ENCODE measurements at regions not wholly inside any gene's neighbourhood (a gene's known extent, or its start where the extent isn't known, plus 50 kb on each side); places are given as distances from the start of the nearest gene placed in this dataset.

DNA sequence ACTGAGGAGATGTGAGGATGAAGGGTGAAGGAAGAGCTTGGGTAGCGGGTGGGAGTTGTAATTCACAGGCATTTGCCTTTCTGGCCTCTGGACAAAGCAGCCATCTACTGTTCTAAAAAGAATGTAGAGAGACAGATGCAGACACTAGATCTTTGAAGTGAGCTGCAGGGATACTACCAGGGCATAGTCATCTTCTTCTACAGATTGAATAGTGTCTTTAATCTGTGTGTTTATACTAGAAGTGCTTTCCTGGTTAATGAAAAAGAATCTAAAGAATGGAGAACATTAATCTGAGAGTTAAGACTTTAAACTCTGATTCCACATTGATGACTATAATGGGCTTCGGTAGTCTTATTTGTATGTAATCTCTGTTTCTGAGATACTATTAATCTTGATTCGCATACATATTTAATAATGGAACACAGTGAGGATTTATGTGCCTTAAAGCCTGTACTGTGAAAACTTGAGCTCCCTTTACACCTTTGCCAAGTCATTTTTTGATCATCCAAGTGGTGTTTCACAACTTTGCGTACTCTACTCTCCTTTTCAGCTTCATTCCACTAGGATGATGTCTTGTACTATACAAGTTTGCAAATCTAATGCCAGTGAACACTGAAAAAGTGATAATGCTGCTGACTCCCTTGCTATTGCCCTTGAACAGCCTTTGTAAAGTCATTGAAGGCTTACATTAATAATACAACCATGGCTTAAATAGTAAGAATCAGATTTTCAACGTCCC, 2199.4 kb upstream of the PCDH20 start:
- no peaks in the 10 kb centered on the region for H3K4me1 ChIP-seq (ENCODE audit: control insufficient read depth in 1 of 2, insufficient read depth in 2 of 2, low read length in 2 of 2)
- no peaks in the 10 kb centered on the region for H3K27me3 ChIP-seq (ENCODE audit: low read depth, low read length)
- no peak overlapping the region for H3K4me3 ChIP-seq (ENCODE audit: low read depth in 1 of 2, low read length in 2 of 2)
- H3K36me3 ChIP-seq (ENCODE audit: control insufficient read depth in 1 of 2, insufficient read depth in 2 of 2, low read length in 2 of 2): no peaks in the 10 kb centered on the region
- no peak overlapping the region for H3K27ac ChIP-seq (ENCODE audit: low read length)
- H3K9me3 ChIP-seq (ENCODE audit: control insufficient read depth in 1 of 2, low read length in 2 of 2): no peaks in the 10 kb centered on the region

DNA sequence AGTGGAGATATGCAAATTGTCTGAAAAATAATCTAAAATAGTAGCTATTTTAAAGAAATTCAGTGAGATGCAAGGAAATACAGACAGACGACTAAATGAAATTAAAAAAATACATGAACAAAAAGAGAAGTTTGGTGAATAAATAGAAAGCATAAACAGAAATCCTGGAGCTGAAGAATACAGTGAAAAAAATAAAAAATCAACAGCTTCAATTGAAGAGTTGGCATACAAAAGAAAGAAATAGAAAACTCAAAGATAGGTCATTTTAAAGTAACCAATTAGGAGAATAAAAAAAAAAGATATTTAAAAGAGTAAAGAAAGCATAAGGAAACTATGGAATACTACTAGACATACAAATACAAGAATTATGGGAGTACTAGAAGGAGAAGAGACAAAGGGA, 2191.5 kb upstream of the PCDH20 start:
- no peak overlapping the region for H3K4me3 ChIP-seq (ENCODE audit: low read depth in 1 of 2, low read length in 2 of 2)
- H3K4me1 ChIP-seq (ENCODE audit: control insufficient read depth in 1 of 2, insufficient read depth in 2 of 2, low read length in 2 of 2): no peaks in the 10 kb centered on the region

DNA sequence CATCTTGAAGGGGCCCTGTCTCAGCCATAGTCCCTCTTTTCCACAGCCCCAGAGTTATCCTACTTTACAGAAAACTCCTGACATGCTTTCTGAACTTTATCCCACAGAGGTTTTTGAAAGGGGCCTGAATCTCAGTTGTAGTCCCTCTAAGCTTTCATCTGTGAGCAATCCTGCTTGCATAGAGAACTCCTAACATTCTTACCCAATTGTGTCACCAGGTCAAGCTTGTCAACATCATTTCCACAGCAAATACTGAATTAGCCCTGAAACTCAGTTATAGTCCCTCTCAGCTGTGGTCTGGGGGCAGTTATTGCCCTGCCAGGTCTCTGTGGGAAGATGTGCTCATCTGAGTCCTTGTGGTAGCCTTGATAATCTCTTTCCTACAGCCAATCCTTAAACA, 2190.3 kb upstream of the PCDH20 start:
- Histone ChIP-seq H3K27ac (ENCODE audit: low read length) (no peak overlapping the region), H3K4me1 (ENCODE audit: control insufficient read depth in 1 of 2, insufficient read depth in 2 of 2, low read length in 2 of 2) (no peaks in the 10 kb centered on the region), H3K4me3 (ENCODE audit: low read depth in 1 of 2, low read length in 2 of 2) (no peak overlapping the region), H3K27me3 (ENCODE audit: low read depth, low read length) (no peaks in the 10 kb centered on the region), H3K36me3 (ENCODE audit: control insufficient read depth in 1 of 2, insufficient read depth in 2 of 2, low read length in 2 of 2) (no peaks in the 10 kb centered on the region), H3K9me3 (ENCODE audit: control insufficient read depth in 1 of 2, low read length in 2 of 2) (peaks cover 7 to 15% of the 10 kb centered on the region in 2 donors)

More for the DNA sequence above, 2191.5 kb upstream of the PCDH20 start:
- H3K9me3 ChIP-seq (ENCODE audit: control insufficient read depth in 1 of 2, low read length in 2 of 2): peaks cover 7 to 15% of the 10 kb centered on the region in 2 donors
- H3K27me3 ChIP-seq (ENCODE audit: low read depth, low read length): no peaks in the 10 kb centered on the region
- H3K36me3 ChIP-seq (ENCODE audit: control insufficient read depth in 1 of 2, insufficient read depth in 2 of 2, low read length in 2 of 2): no peaks in the 10 kb centered on the region
- H3K27ac ChIP-seq (ENCODE audit: low read length): no peak overlapping the region

DNA sequence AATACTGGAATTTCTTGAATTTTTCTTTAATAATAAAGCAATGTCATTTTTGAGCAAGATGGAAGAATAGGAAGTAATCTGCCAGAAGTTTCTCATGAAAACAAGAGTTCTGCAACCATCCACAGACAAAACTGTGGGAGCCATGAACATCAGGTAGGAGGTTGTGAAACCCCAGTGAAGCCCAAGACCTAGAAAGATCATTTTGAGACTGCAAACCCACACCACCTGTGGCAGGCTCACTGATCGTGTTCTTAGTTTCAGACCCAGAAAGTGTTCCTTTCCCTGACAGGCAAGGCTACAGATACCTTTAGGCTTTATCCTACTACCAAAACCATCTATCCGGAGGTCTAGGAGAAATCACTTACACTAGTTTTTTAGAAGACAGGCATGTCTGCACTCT, 2189.8 kb upstream of the PCDH20 start:
- no peaks in the 10 kb centered on the region for H3K4me1 ChIP-seq (ENCODE audit: control insufficient read depth in 1 of 2, insufficient read depth in 2 of 2, low read length in 2 of 2)
- H3K9me3 ChIP-seq (ENCODE audit: control insufficient read depth in 1 of 2, low read length in 2 of 2): peaks cover 7 to 15% of the 10 kb centered on the region in 2 donors
- H3K4me3 ChIP-seq (ENCODE audit: low read depth in 1 of 2, low read length in 2 of 2): no peak overlapping the region
- H3K36me3 ChIP-seq (ENCODE audit: control insufficient read depth in 1 of 2, insufficient read depth in 2 of 2, low read length in 2 of 2): no peaks in the 10 kb centered on the region
- H3K27ac ChIP-seq (ENCODE audit: low read length): no peak overlapping the region
- no peaks in the 10 kb centered on the region for H3K27me3 ChIP-seq (ENCODE audit: low read depth, low read length)

DNA sequence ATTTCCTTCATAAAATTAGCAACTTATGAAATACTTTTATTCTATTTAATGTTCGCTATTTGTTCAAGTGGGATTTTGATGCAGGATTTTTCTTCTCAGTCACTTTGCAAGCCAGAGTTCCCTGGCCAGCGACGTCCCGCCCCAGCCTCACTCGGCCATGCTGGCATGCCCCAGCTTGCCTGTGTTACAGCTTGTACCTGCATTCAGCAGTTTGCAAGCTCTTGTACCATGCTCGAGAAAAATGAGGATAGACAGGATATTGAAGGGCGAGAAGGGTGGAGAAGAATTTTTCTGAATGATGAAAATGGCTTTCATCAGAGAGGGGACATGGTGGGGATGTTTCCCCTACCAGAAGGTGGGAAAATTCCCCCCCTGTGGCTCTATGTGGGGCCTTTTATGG, 2180.2 kb upstream of the PCDH20 start:
- H3K27me3 ChIP-seq (ENCODE audit: low read depth, low read length): no peaks in the 10 kb centered on the region
- no peak overlapping the region for H3K4me3 ChIP-seq (ENCODE audit: low read depth in 1 of 2, low read length in 2 of 2)
- H3K9me3 ChIP-seq (ENCODE audit: control insufficient read depth in 1 of 2, low read length in 2 of 2): no peaks in the 10 kb centered on the region
- no peaks in the 10 kb centered on the region for H3K4me1 ChIP-seq (ENCODE audit: control insufficient read depth in 1 of 2, insufficient read depth in 2 of 2, low read length in 2 of 2)
- no peak overlapping the region for H3K27ac ChIP-seq (ENCODE audit: low read length)
- no peaks in the 10 kb centered on the region for H3K36me3 ChIP-seq (ENCODE audit: control insufficient read depth in 1 of 2, insufficient read depth in 2 of 2, low read length in 2 of 2)

DNA sequence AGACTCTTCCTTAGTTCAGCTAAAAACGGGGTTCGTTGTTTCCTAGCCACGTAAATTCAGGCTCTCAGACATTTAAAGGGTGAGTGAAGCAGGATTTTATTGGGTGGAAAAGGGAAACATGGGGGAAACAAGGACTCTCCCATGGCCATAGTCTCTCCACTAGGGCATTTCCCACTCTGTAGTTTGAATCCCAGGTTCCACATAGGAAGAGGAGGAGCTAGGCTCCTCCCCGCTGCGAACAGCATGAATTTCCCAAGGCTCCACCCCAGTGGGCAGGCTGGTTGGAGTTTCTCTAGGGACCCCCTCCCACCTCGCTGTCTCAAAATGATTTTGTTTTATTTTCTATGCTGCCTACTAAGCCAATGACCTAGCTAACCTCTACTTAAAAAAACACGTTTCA, 2170.8 kb upstream of the PCDH20 start:
- Histone ChIP-seq H3K27ac (ENCODE audit: low read length) (no peak overlapping the region), H3K9me3 (ENCODE audit: control insufficient read depth in 1 of 2, low read length in 2 of 2) (peaks cover 0 to 5% of the 10 kb centered on the region in 2 donors), H3K36me3 (ENCODE audit: control insufficient read depth in 1 of 2, insufficient read depth in 2 of 2, low read length in 2 of 2) (no peaks in the 10 kb centered on the region), H3K4me3 (ENCODE audit: low read depth in 1 of 2, low read length in 2 of 2) (no peak overlapping the region), H3K4me1 (ENCODE audit: control insufficient read depth in 1 of 2, insufficient read depth in 2 of 2, low read length in 2 of 2) (no peaks in the 10 kb centered on the region), H3K27me3 (ENCODE audit: low read depth, low read length) (no peaks in the 10 kb centered on the region)

DNA sequence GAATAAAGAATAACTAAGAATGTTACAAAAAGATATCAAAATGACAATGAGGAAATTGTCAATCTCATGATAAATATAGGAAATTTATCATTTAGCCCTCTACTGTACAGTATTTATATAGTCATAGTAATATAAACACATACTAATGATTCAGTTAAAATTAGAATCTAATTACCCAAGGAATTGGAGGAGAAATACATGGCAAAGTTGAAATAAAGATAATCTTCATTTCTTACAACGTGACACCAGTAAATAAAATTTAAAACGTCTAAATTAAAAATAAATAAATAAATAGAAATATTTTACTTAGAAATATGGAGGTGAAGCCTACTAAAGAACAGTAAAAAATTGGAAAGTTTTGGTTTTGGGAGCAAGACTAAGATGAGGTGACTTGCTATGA, 2163.1 kb upstream of the PCDH20 start:
- H3K36me3 ChIP-seq (ENCODE audit: control insufficient read depth in 1 of 2, insufficient read depth in 2 of 2, low read length in 2 of 2): no peaks in the 10 kb centered on the region
- H3K4me1 ChIP-seq (ENCODE audit: control insufficient read depth in 1 of 2, insufficient read depth in 2 of 2, low read length in 2 of 2): no peaks in the 10 kb centered on the region
- peaks cover 0 to 9% of the 10 kb centered on the region in 2 donors for H3K9me3 ChIP-seq (ENCODE audit: control insufficient read depth in 1 of 2, low read length in 2 of 2)
- no peak overlapping the region for H3K27ac ChIP-seq (ENCODE audit: low read length)
- H3K27me3 ChIP-seq (ENCODE audit: low read depth, low read length): no peaks in the 10 kb centered on the region
- H3K4me3 ChIP-seq (ENCODE audit: low read depth in 1 of 2, low read length in 2 of 2): no peak overlapping the region

DNA sequence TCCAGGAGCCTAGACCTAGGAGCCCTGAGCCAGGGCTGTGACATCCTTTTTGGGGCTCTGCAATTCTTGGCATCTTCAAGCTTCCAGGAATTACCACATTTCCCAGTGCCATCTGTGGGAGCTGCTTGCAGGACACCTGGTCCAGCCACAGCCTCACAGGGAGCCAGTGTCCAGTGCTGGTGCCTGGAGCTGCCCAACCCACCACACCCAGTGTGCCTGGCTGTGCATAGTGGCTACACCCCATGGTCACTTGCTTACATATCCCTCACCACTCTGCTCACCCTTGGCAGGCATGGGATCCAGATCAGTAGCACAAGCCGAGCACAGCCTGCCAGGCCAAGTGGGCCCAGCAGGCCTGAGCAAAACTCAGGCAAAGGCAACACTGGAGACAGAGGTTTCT, 2151.4 kb upstream of the PCDH20 start:
- no peak overlapping the region for H3K4me3 ChIP-seq (ENCODE audit: low read depth in 1 of 2, low read length in 2 of 2)
- no peaks in the 10 kb centered on the region for H3K27me3 ChIP-seq (ENCODE audit: low read depth, low read length)
- H3K4me1 ChIP-seq (ENCODE audit: control insufficient read depth in 1 of 2, insufficient read depth in 2 of 2, low read length in 2 of 2): no peaks in the 10 kb centered on the region
- H3K27ac ChIP-seq (ENCODE audit: low read length): no peak overlapping the region
- no peaks in the 10 kb centered on the region for H3K36me3 ChIP-seq (ENCODE audit: control insufficient read depth in 1 of 2, insufficient read depth in 2 of 2, low read length in 2 of 2)
- H3K9me3 ChIP-seq (ENCODE audit: control insufficient read depth in 1 of 2, low read length in 2 of 2): no peaks in the 10 kb centered on the region

DNA sequence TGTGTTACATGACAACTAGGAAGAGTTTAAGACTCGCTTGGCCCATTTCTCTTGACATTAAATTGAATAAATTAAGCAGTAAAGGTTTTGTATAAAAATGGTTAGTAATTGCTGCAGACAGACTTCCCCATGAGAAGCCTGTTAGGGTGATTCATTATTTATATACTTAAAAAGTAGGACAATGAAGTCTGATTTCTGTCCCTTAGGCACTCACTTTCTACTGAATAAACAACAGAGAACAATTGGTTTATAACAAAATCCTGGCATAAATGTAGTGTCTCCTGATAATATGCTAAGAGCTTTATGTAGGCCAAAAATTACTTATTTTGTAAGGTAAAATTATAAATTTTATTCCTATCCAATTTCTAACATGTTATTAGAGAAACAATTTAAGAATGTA, 2138.5 kb upstream of the PCDH20 start:
- Histone ChIP-seq H3K4me1 (ENCODE audit: control insufficient read depth in 1 of 2, insufficient read depth in 2 of 2, low read length in 2 of 2) (no peaks in the 10 kb centered on the region), H3K27ac (ENCODE audit: low read length) (no peak overlapping the region), H3K27me3 (ENCODE audit: low read depth, low read length) (no peaks in the 10 kb centered on the region), H3K4me3 (ENCODE audit: low read depth in 1 of 2, low read length in 2 of 2) (no peak overlapping the region), H3K9me3 (ENCODE audit: control insufficient read depth in 1 of 2, low read length in 2 of 2) (peaks cover 0 to 2% of the 10 kb centered on the region in 2 donors), H3K36me3 (ENCODE audit: control insufficient read depth in 1 of 2, insufficient read depth in 2 of 2, low read length in 2 of 2) (no peaks in the 10 kb centered on the region)

DNA sequence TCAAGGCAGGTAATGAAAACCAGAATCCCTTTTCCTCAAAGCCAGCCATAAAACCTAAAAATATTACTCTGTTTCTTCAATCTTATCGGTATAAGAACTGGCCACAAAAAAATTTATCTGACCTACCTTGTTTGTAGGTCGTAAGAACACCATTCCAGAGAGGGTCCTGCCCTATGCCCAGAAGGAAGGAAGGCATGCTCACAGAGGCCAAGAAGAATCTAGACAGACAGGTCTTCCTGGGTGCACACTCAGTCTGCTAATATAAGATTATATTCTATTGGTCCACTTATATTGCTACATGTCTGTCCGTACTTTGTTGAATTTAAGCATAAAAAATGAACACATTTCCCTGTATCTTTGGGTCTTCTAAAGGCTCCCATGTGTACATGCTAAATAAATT, 2136.1 kb upstream of the PCDH20 start:
- no peaks in the 10 kb centered on the region for H3K4me1 ChIP-seq (ENCODE audit: control insufficient read depth in 1 of 2, insufficient read depth in 2 of 2, low read length in 2 of 2)
- no peak overlapping the region for H3K4me3 ChIP-seq (ENCODE audit: low read depth in 1 of 2, low read length in 2 of 2)
- peaks cover 0 to under 1% of the 10 kb centered on the region in 2 donors for H3K9me3 ChIP-seq (ENCODE audit: control insufficient read depth in 1 of 2, low read length in 2 of 2)

DNA sequence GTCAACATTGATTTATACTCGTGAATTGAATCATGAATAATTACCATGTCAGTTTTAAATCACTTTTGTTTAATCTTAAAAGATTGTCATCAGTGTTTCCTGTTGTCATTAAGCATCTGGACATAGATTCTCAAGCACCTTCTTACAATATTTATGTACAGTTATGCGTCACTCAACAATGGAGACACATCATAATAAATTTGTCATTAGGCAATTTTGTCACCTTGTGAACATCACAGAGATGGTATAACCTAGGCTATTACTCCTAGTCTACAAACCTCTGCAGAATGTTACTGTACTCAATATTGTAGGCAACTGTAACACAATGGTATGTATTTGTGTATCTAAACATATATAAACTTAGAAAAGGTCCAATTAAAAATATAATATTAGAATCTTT, 2130.9 kb upstream of the PCDH20 start:
- H3K27ac ChIP-seq (ENCODE audit: low read length): no peak overlapping the region
- no peaks in the 10 kb centered on the region for H3K36me3 ChIP-seq (ENCODE audit: control insufficient read depth in 1 of 2, insufficient read depth in 2 of 2, low read length in 2 of 2)
- no peaks in the 10 kb centered on the region for H3K27me3 ChIP-seq (ENCODE audit: low read depth, low read length)
- H3K4me1 ChIP-seq (ENCODE audit: control insufficient read depth in 1 of 2, insufficient read depth in 2 of 2, low read length in 2 of 2): no peaks in the 10 kb centered on the region
- H3K4me3 ChIP-seq (ENCODE audit: low read depth in 1 of 2, low read length in 2 of 2): no peak overlapping the region
- no peaks in the 10 kb centered on the region for H3K9me3 ChIP-seq (ENCODE audit: control insufficient read depth in 1 of 2, low read length in 2 of 2)

More for the DNA sequence above, 2136.1 kb upstream of the PCDH20 start:
- Histone ChIP-seq H3K27me3 (ENCODE audit: low read depth, low read length) (no peaks in the 10 kb centered on the region), H3K27ac (ENCODE audit: low read length) (no peak overlapping the region), H3K36me3 (ENCODE audit: control insufficient read depth in 1 of 2, insufficient read depth in 2 of 2, low read length in 2 of 2) (no peaks in the 10 kb centered on the region)

DNA sequence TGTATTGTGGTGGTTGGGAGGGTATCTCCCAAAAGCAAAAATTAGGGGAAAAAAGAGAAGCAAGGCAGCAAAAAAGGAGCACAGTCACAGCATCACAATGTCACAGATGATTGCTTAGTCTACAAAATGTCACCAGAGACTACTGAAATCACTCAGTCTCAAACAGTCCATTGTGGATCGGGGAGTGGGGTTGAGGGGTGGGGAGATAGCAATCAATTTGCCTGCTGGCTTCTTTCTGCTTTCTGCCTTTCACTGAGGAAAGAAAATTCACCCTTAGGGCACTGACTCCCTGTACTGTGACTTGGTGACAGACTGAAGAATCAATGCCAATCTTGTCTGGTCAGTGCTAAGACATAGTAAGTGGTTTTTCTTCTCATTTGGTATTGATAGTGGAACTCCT, 2127.1 kb upstream of the PCDH20 start:
- no peaks in the 10 kb centered on the region for H3K9me3 ChIP-seq (ENCODE audit: control insufficient read depth in 1 of 2, low read length in 2 of 2)
- H3K27ac ChIP-seq (ENCODE audit: low read length): no peak overlapping the region
- H3K4me3 ChIP-seq (ENCODE audit: low read depth in 1 of 2, low read length in 2 of 2): no peak overlapping the region
- H3K36me3 ChIP-seq (ENCODE audit: control insufficient read depth in 1 of 2, insufficient read depth in 2 of 2, low read length in 2 of 2): no peaks in the 10 kb centered on the region
- H3K27me3 ChIP-seq (ENCODE audit: low read depth, low read length): no peaks in the 10 kb centered on the region
- no peaks in the 10 kb centered on the region for H3K4me1 ChIP-seq (ENCODE audit: control insufficient read depth in 1 of 2, insufficient read depth in 2 of 2, low read length in 2 of 2)

All from muscle layer of duodenum (tissue), 2 donors.